Stomach (tissue), 8 donors: ENCODE measurements at regions not wholly inside any gene's neighbourhood (a gene's known extent, or its start where the extent isn't known, plus 50 kb on each side); places are given as distances from the start of the nearest gene placed in this dataset.

Source experiments
- DNase-seq, 2 donors: peaks; one replicate each; pipeline versions ENCODE4 v3.0.0 to v3.0.0-alpha.2; 2013 to 2019
- H3K27ac ChIP-seq, 5 donors: fragments of 200-600 bp in 4 of 5; sonication (generic) in 4 of 5; one replicate each; pipeline ENCODE4 v1.5.1; 2013 to 2019; ENCODE audit warnings: mild to moderate bottlenecking in 1 of 5, moderate library complexity in 1 of 5
- H3K27me3 ChIP-seq, 3 donors: fragments of 200-600 bp; sonication (generic); one replicate each; pipeline ENCODE4 v1.5.1; 2017 to 2019; ENCODE audit warnings: mixed run types in 1 of 3
- H3K36me3 ChIP-seq, 4 donors: fragments of 200-600 bp; sonication (generic); 1 replicate in 3 of 4; 2 replicates in 1 of 4; pipeline ENCODE4 v1.5.1; 2016 to 2019
- H3K4me1 ChIP-seq, 4 donors: fragments of 200-600 bp; sonication (generic); one replicate each; pipeline ENCODE4 v1.5.1; 2016 to 2019
- H3K4me3 ChIP-seq, 4 donors: fragments of 200-600 bp; sonication (generic) in 3 of 4; one replicate each; pipeline ENCODE4 v1.5.1; 2016 to 2019; ENCODE audit warnings: mild to moderate bottlenecking in 1 of 4
- H3K9me3 ChIP-seq, 4 donors: fragments of 200-600 bp; sonication (generic); one replicate each; pipeline ENCODE4 v1.5.1; 2016 to 2019
- CTCF ChIP-seq, 7 experiments: fragments of 450-650 bp in 4 of 7; fragments of 200-600 bp in 3 of 7; sonication (generic) in 3 of 7; IDR thresholded peaks; one replicate each; pipeline ENCODE4 v1.5.1; 2016 to 2019; ENCODE audit warnings: antibody characterized with exemption in 7 of 7, control low read depth in 2 of 7, mild to moderate bottlenecking in 1 of 7
- EP300 ChIP-seq: sonication (generic); formaldehyde crosslinking; IDR thresholded peaks from one replicate; pipeline ENCODE4 v1.6.1; 2017; ENCODE audit warnings: antibody characterized with exemption
- POLR2A ChIP-seq, 4 donors: fragments of 450-650 bp; IDR thresholded peaks; one replicate each; pipeline ENCODE4 v1.6.1; 2016; ENCODE audit warnings: antibody characterized with exemption in 4 of 4, control low read depth in 2 of 4, mild to moderate bottlenecking in 1 of 4, moderate library complexity in 1 of 4
- POLR2AphosphoS5 ChIP-seq, 3 donors: sonication (generic); formaldehyde crosslinking; IDR thresholded peaks; one replicate each; pipeline ENCODE4 v1.6.1; 2016; ENCODE audit warnings: antibody characterized with exemption in 3 of 3
- WGBS, 5 donors: extraction: QIAGEN DNeasy Blood & Tissue Kit in 3 of 5; methylation state at CpG; one replicate each; pipeline versions ENCODE4 v1.1.5 to v1.1.7; 2013 to 2018; 5-methylcytosine and 5-hydroxymethylcytosine counted together
- intact Hi-C: fragments of 100-400 bp; cut with DNase I; formaldehyde crosslinking; loops from one replicate; pipeline ENCODE4 v1.15.1; 2023; ENCODE audit warnings: low total_unique reads
- donor health status: healthy with polysubstance abuse.
- donor health status: Bipolar disorder and iron deficiency.
- donor health status: healthy.

GRCh38 chrX:9388450-9388849 lies 76.4 kb upstream of the TBL1X start:
- TF ChIP-seq CTCF (IDR thresholded peaks at IDR 0.05) (no peak), POLR2AphosphoS5 (IDR thresholded peaks at IDR 0.05) (no peak), POLR2A (IDR thresholded peaks at IDR 0.05) (no peak), EP300 (no peak)
- DNase-seq = no peak
- H3K4me3 ChIP-seq = no peak overlapping the region
- H3K4me1 ChIP-seq = no peaks in the 10 kb centered on the region
- H3K27ac ChIP-seq = no peak overlapping the region
- 48 to 96% (median 80%) methylated on average over 1 of the region's 1 CpG for WGBS, 5 donors
- H3K27me3 ChIP-seq = no peaks in the 10 kb centered on the region
- intact Hi-C loops = no loop called here
- H3K9me3 ChIP-seq = peaks cover 0 to 10% (median 0%) of the 10 kb centered on the region in 4 donors
- H3K36me3 ChIP-seq = no peaks in the 10 kb centered on the region

GRCh38 chrX:9390121-9390520 lies 74.7 kb upstream of the TBL1X start:
- Histone ChIP-seq H3K4me3 (no peak overlapping the region), H3K4me1 (no peaks in the 10 kb centered on the region), H3K27me3 (no peaks in the 10 kb centered on the region), H3K36me3 (no peaks in the 10 kb centered on the region), H3K27ac (no peak overlapping the region), H3K9me3 (peaks cover 0 to 10% (median 0%) of the 10 kb centered on the region in 4 donors)
- TF ChIP-seq EP300 = no peak
- no peak for TF ChIP-seq POLR2AphosphoS5 (IDR thresholded peaks at IDR 0.05)
- TF ChIP-seq CTCF (IDR thresholded peaks at IDR 0.05) = no peak
- no peak for TF ChIP-seq POLR2A (IDR thresholded peaks at IDR 0.05)
- no peak for DNase-seq
- WGBS, 5 donors = 78 to 100% (median 93%) methylated on average over 1 of the region's 1 CpG
- intact Hi-C loops = no loop called here

DNA sequence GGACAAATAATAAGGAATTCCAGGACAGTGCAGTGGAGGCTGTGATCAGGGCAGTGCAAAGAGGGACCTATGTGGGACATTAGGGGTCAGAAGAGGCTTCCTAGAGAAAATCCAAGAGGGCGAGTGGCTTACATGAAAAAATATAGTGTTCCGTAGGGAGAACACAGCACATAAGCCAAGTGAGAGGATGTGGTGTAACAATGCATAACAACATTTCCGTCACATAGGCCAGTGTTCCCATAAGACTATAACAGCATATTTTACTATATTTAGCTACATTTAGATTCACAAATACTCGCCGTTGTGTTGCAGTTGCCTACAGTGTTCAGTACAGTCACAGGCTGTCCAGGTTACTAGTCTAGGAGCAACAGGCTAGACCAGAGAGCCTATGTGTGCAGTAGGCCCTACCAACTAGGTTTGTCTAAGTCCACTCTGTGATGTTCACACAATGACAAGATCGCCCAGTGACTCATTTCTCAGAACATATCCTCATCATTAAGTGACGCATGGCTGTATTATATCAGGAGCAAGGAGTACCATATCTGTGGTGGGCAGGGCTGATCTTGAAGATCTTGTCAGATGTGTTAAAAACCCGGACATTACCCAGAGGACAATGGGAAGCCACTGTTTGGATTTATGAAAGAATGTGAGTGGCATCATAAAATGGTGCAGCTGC lies 74.0 kb upstream of the TBL1X start:
- Histone ChIP-seq H3K9me3 (peaks cover 0 to 10% (median 0%) of the 10 kb centered on the region in 4 donors), H3K36me3 (no peaks in the 10 kb centered on the region), H3K27me3 (no peaks in the 10 kb centered on the region), H3K4me1 (no peaks in the 10 kb centered on the region), H3K4me3 (no peak overlapping the region), H3K27ac (no peak overlapping the region)
- TF ChIP-seq EP300 = no peak
- no peak for TF ChIP-seq POLR2AphosphoS5 (IDR thresholded peaks at IDR 0.05)
- no peak for TF ChIP-seq POLR2A (IDR thresholded peaks at IDR 0.05)
- no peak for TF ChIP-seq CTCF (IDR thresholded peaks at IDR 0.05)
- intact Hi-C loops = no loop called here
- DNase-seq = no peak
- 78 to 89% (median 84%) methylated on average over 7 to 8 of the region's 8 CpGs for WGBS, 5 donors

DNA sequence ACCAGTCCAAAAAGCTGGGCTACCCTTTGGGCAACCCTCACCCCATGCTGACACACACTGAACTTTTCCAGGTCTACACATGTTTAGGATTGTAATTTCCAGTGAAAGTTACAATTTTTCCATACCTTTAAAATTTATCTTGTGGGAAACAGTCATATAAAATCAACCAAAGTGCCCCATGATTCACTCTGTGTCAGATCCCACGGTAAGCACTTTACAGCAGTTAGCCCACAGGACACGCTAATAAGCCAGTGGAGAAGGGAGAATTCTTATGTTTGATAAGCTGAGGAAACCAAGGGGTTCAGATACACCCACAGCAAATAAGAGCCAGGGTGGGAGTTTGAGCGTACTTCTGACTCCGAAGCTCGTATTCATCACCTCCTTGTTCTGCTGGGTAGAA lies 72.4 kb upstream of the TBL1X start:
- Histone ChIP-seq H3K36me3 (no peaks in the 10 kb centered on the region), H3K27ac (no peak overlapping the region), H3K27me3 (no peaks in the 10 kb centered on the region), H3K9me3 (peaks cover 0 to 7% (median 0%) of the 10 kb centered on the region in 4 donors), H3K4me3 (no peak overlapping the region), H3K4me1 (no peaks in the 10 kb centered on the region)
- intact Hi-C loops = no loop called here
- no peak for DNase-seq
- 88 to 96% (median 92%) methylated on average over 5 of the region's 5 CpGs for WGBS, 5 donors
- TF ChIP-seq POLR2A (IDR thresholded peaks at IDR 0.05) (no peak), CTCF (IDR thresholded peaks at IDR 0.05) (no peak), POLR2AphosphoS5 (IDR thresholded peaks at IDR 0.05) (no peak), EP300 (no peak)
